Neural cell (in vitro differentiated cells): ENCODE measurements at regions not wholly inside any gene's neighbourhood (a gene's known extent, or its start where the extent isn't known, plus 50 kb on each side); places are given as distances from the start of the nearest gene placed in this dataset.

Experiments
- H2AFZ ChIP-seq: fragments of 200-600, 300-800 bp; sonication (generic), shearing (Covaris generic); 2 replicates; pipeline ENCODE4 v1.6.0; 2014; ENCODE audit warnings: low read depth, mild to moderate bottlenecking, antibody characterized with exemption, low read length, moderate library complexity
- H3F3A ChIP-seq: fragments of 200-600 bp; shearing (Covaris generic); 2 replicates; pipeline ENCODE4 v1.6.1; 2016; ENCODE audit warnings: mild to moderate bottlenecking, moderate library complexity, mixed read lengths, antibody characterized with exemption, low read length; ENCODE audit not compliant: insufficient read depth, poor library complexity, severe bottlenecking
- H3K27ac ChIP-seq: fragments of 200-600, 300-800 bp; sonication (generic), shearing (Covaris generic); 2 replicates; pipeline ENCODE4 v1.5.1; 2014; ENCODE audit warnings: mild to moderate bottlenecking, low read length, moderate library complexity
- H3K27me3 ChIP-seq: fragments of 300-800, 200-600 bp; sonication (generic), shearing (Covaris generic); 2 replicates; pipeline ENCODE4 v1.6.0; 2014; ENCODE audit warnings: mild to moderate bottlenecking, low read depth, low read length, moderate library complexity; ENCODE audit not compliant: insufficient read depth
- H3K36me3 ChIP-seq: fragments of 300-800, 200-600 bp; sonication (generic), shearing (Covaris generic); 2 replicates; pipeline ENCODE4 v1.5.1; 2014; ENCODE audit warnings: mild to moderate bottlenecking, antibody characterized with exemption, low read length, moderate library complexity; ENCODE audit not compliant: insufficient read depth
- H3K4me2 ChIP-seq: fragments of 300-800, 200-600 bp; sonication (generic), shearing (Covaris generic); 2 replicates; pipeline ENCODE4 v1.6.0; 2014; ENCODE audit warnings: mild to moderate bottlenecking, low read length
- H3K4me3 ChIP-seq: fragments of 300-800, 200-600 bp; sonication (generic), shearing (Covaris generic); 2 replicates; pipeline ENCODE4 v1.5.1; 2014; ENCODE audit warnings: mild to moderate bottlenecking, low read length, moderate library complexity
- H3K79me2 ChIP-seq: fragments of 200-600 bp; shearing (Covaris generic); replicated peaks from 2 replicates; pipeline ENCODE4 v1.6.0; 2014; ENCODE audit warnings: mild to moderate bottlenecking, low read length, moderate library complexity; ENCODE audit not compliant: insufficient read depth
- H3K9ac ChIP-seq: fragments of 300-800, 200-600 bp; sonication (generic), shearing (Covaris generic); 2 replicates; pipeline ENCODE4 v1.6.1; 2016; ENCODE audit warnings: mild to moderate bottlenecking, low read length, mixed read lengths
- H3K9me2 ChIP-seq: fragments of 200-600 bp; shearing (Covaris generic); 2 replicates; pipeline ENCODE4 v1.6.1; 2016; ENCODE audit warnings: mild to moderate bottlenecking, low read length, mixed read lengths; ENCODE audit not compliant: insufficient read depth
- H3K9me3 ChIP-seq: fragments of 200-600, 300-800 bp; sonication (generic), shearing (Covaris generic); 2 replicates; pipeline ENCODE4 v1.6.1; 2016; ENCODE audit warnings: mild to moderate bottlenecking, mixed run types, low read length, moderate library complexity, mixed read lengths
- H4K20me1 ChIP-seq: fragments of 200-600 bp; shearing (Covaris generic); 2 replicates; pipeline ENCODE4 v1.6.1; 2016; ENCODE audit warnings: mild to moderate bottlenecking, mixed run types; ENCODE audit not compliant: insufficient read depth
- CTCF ChIP-seq: fragments of 450-650 bp; IDR thresholded peaks from 2 replicates; pipeline ENCODE4 v1.5.1; 2014; ENCODE audit warnings: antibody characterized with exemption, mild to moderate bottlenecking, moderate library complexity; ENCODE audit not compliant: poor library complexity, severe bottlenecking
- EP300 ChIP-seq: fragments of 450-650 bp; conservative IDR thresholded peaks from 2 replicates; pipeline ENCODE4 v1.6.1; 2014; ENCODE audit warnings: antibody characterized with exemption, mild to moderate bottlenecking, moderate library complexity; ENCODE audit not compliant: poor library complexity, severe bottlenecking
- EZH2 ChIP-seq: fragments of 200-600, 300-800 bp; shearing (Covaris generic), sonication (generic); IDR thresholded peaks from 2 replicates; pipeline ENCODE4 v1.6.1; 2014; ENCODE audit warnings: antibody characterized with exemption, low read length, borderline replicate concordance, mild to moderate bottlenecking; ENCODE audit not compliant: insufficient read depth, poor library complexity, severe bottlenecking
- MXI1 ChIP-seq: fragments of 450-650 bp; conservative IDR thresholded peaks from 2 replicates; pipeline ENCODE4 v1.6.1; 2014; ENCODE audit warnings: antibody characterized with exemption, mild to moderate bottlenecking; ENCODE audit not compliant: poor library complexity, severe bottlenecking
- POLR2AphosphoS5 ChIP-seq: IDR thresholded peaks from 2 replicates; pipeline ENCODE4 v1.6.1; 2012
- RAD21 ChIP-seq: fragments of 450-650 bp; conservative IDR thresholded peaks from 2 replicates; pipeline ENCODE4 v1.6.1; 2014; ENCODE audit warnings: antibody characterized with exemption, mild to moderate bottlenecking, moderate library complexity
- REST ChIP-seq: IDR thresholded peaks from 2 replicates; pipeline ENCODE4 v1.6.1; 2012; ENCODE audit warnings: borderline replicate concordance
- SMC3 ChIP-seq: fragments of 450-650 bp; conservative IDR thresholded peaks from 2 replicates; pipeline ENCODE4 v1.6.1; 2014; ENCODE audit warnings: antibody characterized with exemption, mild to moderate bottlenecking, moderate library complexity; ENCODE audit not compliant: poor library complexity
- TAF1 ChIP-seq: IDR thresholded peaks from 2 replicates; pipeline ENCODE4 v1.6.1; 2012; ENCODE audit warnings: low read depth

GRCh38 chr22:47299863-47300697 lies 537.6 kb downstream of the TBC1D22A start:
- no peak for TF ChIP-seq RAD21
- no peak for TF ChIP-seq SMC3
- TF ChIP-seq EZH2: no peak
- no peak for TF ChIP-seq CTCF
- no peak for TF ChIP-seq POLR2AphosphoS5
- TF ChIP-seq REST: no peak
- no peak overlapping the region for H3K27ac ChIP-seq
- no peaks in the 10 kb centered on the region for H3K9me2 ChIP-seq
- no peaks in the 10 kb centered on the region for H3F3A ChIP-seq
- no peak overlapping the region for H3K9ac ChIP-seq
- H3K4me3 ChIP-seq: no peak overlapping the region
- H2AFZ ChIP-seq: no peak overlapping the region
- no peaks in the 10 kb centered on the region for H4K20me1 ChIP-seq
- H3K4me2 ChIP-seq: no peak overlapping the region
- H3K79me2 ChIP-seq: no peaks in the 10 kb centered on the region
- no peaks in the 10 kb centered on the region for H3K27me3 ChIP-seq
- no peaks in the 10 kb centered on the region for H3K36me3 ChIP-seq
- H3K9me3 ChIP-seq: no peaks in the 10 kb centered on the region

- Histone ChIP-seq H3K79me2 (no peaks in the 10 kb centered on the region), H3K9ac (no peak overlapping the region), H3K4me2 (no peak overlapping the region), H3F3A (no peaks in the 10 kb centered on the region), H3K27ac (no peak overlapping the region), H3K9me3 (no peaks in the 10 kb centered on the region), H2AFZ (no peak overlapping the region), H3K36me3 (no peaks in the 10 kb centered on the region), H3K9me2 (no peaks in the 10 kb centered on the region), H3K27me3 (no peaks in the 10 kb centered on the region), H3K4me3 (no peak overlapping the region), H4K20me1 (no peaks in the 10 kb centered on the region)
- TF ChIP-seq EZH2 (no peak), SMC3 (no peak), TAF1 (no peak), EP300 (no peak), MXI1 (no peak), RAD21 (no peak)
Measured at GRCh38 chr22:47299211-47299862, 536.9 kb downstream of the TBC1D22A start.
